Left lung (tissue), 4 donors: ENCODE measurements at regions not wholly inside any gene's neighbourhood (a gene's known extent, or its start where the extent isn't known, plus 50 kb on each side); places are given as distances from the start of the nearest gene placed in this dataset.

Experiments
- ATAC-seq: fragments of 200-7000 bp; cut with Tn5 transposase; one replicate; pipeline ENCODE4 v1.9.1; 2020; ENCODE audit warnings: moderate library complexity
- DNase-seq, 4 donors: peaks; one replicate each; pipeline ENCODE4 v3.0.0-alpha.2; 2013 to 2020
- H3K27ac ChIP-seq, 2 donors: fragments of 200-600 bp; sonication (generic) in 1 of 2; one replicate each; pipeline versions ENCODE4 v1.5.0 to v1.8.0; 2020 to 2021
- H3K27me3 ChIP-seq, 2 donors: fragments of 200-600 bp; sonication (generic) in 1 of 2; one replicate each; pipeline versions ENCODE4 v1.5.0 to v1.8.0; 2020 to 2021
- H3K36me3 ChIP-seq, 2 donors: fragments of 200-600 bp; sonication (generic) in 1 of 2; one replicate each; pipeline versions ENCODE4 v1.5.0 to v1.8.0; 2020 to 2021
- H3K4me1 ChIP-seq, 2 donors: fragments of 200-600 bp; one replicate each; pipeline ENCODE4 v1.8.0; 2021
- H3K4me3 ChIP-seq, 2 donors: fragments of 200-600 bp; sonication (generic) in 1 of 2; one replicate each; pipeline versions ENCODE4 v1.5.0 to v1.8.0; 2020 to 2021; ENCODE audit warnings: mild to moderate bottlenecking in 1 of 2
- H3K9me3 ChIP-seq, 2 donors: fragments of 200-600 bp; sonication (generic) in 1 of 2; one replicate each; pipeline versions ENCODE4 v1.5.0 to v1.8.0; 2020 to 2021
- CTCF ChIP-seq, 2 donors: fragments of 200-600 bp; sonication (generic) in 1 of 2; IDR thresholded peaks; one replicate each; pipeline versions ENCODE4 v1.5.0 to v1.8.0; 2021; ENCODE audit warnings: antibody characterized with exemption in 2 of 2
- intact Hi-C, 2 donors: fragments of 100-400 bp; cut with DNase I; formaldehyde crosslinking; loops; one replicate each; pipeline versions ENCODE4 v1.11.2 to v1.14.2; 2022
- donor health status: DM: no; HTN: yes; CAD: no.
- donor health status: DM: no; HTN: no; CAD: no.

GRCh38 chr2:60172801-60173200, 380.7 kb downstream of the BCL11A start:
- Histone ChIP-seq H3K27ac (no peak overlapping the region), H3K4me1 (no peaks in the 10 kb centered on the region), H3K36me3 (no peaks in the 10 kb centered on the region), H3K27me3 (no peaks in the 10 kb centered on the region), H3K4me3 (no peak overlapping the region), H3K9me3 (no peaks in the 10 kb centered on the region)
- DNase-seq, result no peak
- TF ChIP-seq CTCF (IDR thresholded peaks at IDR 0.05), result no peak
- no peak for ATAC-seq
- intact Hi-C loops, result no loop called here

GRCh38 chr2:60170272-60170671, 383.2 kb downstream of the BCL11A start:
- no peaks in the 10 kb centered on the region for H3K36me3 ChIP-seq
- H3K4me1 ChIP-seq, result no peaks in the 10 kb centered on the region
- DNase-seq, result no peak
- intact Hi-C loops, result no loop called here
- ATAC-seq, result no peak
- H3K27ac ChIP-seq, result no peak overlapping the region
- no peaks in the 10 kb centered on the region for H3K9me3 ChIP-seq
- no peak for TF ChIP-seq CTCF (IDR thresholded peaks at IDR 0.05)
- H3K4me3 ChIP-seq, result no peak overlapping the region
- H3K27me3 ChIP-seq, result no peaks in the 10 kb centered on the region

- Histone ChIP-seq H3K9me3 (no peaks in the 10 kb centered on the region), H3K27ac (no peak overlapping the region), H3K4me1 (no peaks in the 10 kb centered on the region), H3K27me3 (no peaks in the 10 kb centered on the region), H3K36me3 (no peaks in the 10 kb centered on the region), H3K4me3 (no peak overlapping the region)
- DNase-seq (no peak), ATAC-seq (no peak)
- no peak for TF ChIP-seq CTCF (IDR thresholded peaks at IDR 0.05)
- intact Hi-C loops, result no loop called here
Measured at GRCh38 chr2:60168247-60168646, 385.2 kb downstream of the BCL11A start.

- no peak for ATAC-seq
- H3K36me3 ChIP-seq, result no peaks in the 10 kb centered on the region
Measured at GRCh38 chr2:60167089-60167488, 386.4 kb downstream of the BCL11A start.

GRCh38 chr2:60163691-60164090, 389.8 kb downstream of the BCL11A start:
- no peaks in the 10 kb centered on the region for H3K9me3 ChIP-seq
- H3K36me3 ChIP-seq, result no peaks in the 10 kb centered on the region
- no peaks in the 10 kb centered on the region for H3K27me3 ChIP-seq
- no peak overlapping the region for H3K4me3 ChIP-seq
- intact Hi-C loops, result no loop called here
- no peak for TF ChIP-seq CTCF (IDR thresholded peaks at IDR 0.05)
- no peaks in the 10 kb centered on the region for H3K4me1 ChIP-seq
- DNase-seq, result no peak
- no peak overlapping the region for H3K27ac ChIP-seq
- ATAC-seq, result no peak

More at GRCh38 chr2:60167089-60167488, 386.4 kb downstream of the BCL11A start:
- no peak overlapping the region for H3K4me3 ChIP-seq
- intact Hi-C loops, result no loop called here
- no peaks in the 10 kb centered on the region for H3K4me1 ChIP-seq
- no peaks in the 10 kb centered on the region for H3K27me3 ChIP-seq
- H3K9me3 ChIP-seq, result no peaks in the 10 kb centered on the region
- no peak for DNase-seq
- TF ChIP-seq CTCF (IDR thresholded peaks at IDR 0.05), result no peak
- no peak overlapping the region for H3K27ac ChIP-seq
